H9 (cell line): ENCODE measurements at regions not wholly inside any gene's neighbourhood (a gene's known extent, or its start where the extent isn't known, plus 50 kb on each side); places are given as distances from the start of the nearest gene placed in this dataset.

Experiments
- DNase-seq: peaks from one replicate; pipeline ENCODE4 v3.0.0-alpha.2; 2017
- H2AFZ ChIP-seq: one replicate; pipeline ENCODE4 v1.6.1; 2013; ENCODE audit warnings: mild to moderate bottlenecking, low read length, control low read depth, moderate library complexity
- H2AK5ac ChIP-seq: 2 replicates; pipeline ENCODE4 v1.6.1; 2013; ENCODE audit warnings: low read length, control low read depth, mixed read lengths; ENCODE audit not compliant: insufficient read length
- H2BK120ac ChIP-seq: one replicate; pipeline ENCODE4 v1.6.1; 2013; ENCODE audit warnings: low read depth, mild to moderate bottlenecking, low read length, control low read depth, inconsistent platforms; ENCODE audit not compliant: poor library complexity, severe bottlenecking
- H2BK12ac ChIP-seq: 2 replicates; pipeline ENCODE4 v1.6.1; 2013; ENCODE audit warnings: low read length, control low read depth, mixed read lengths, low read depth; ENCODE audit not compliant: insufficient read length
- H2BK15ac ChIP-seq: 2 replicates; pipeline ENCODE4 v1.6.1; 2013; ENCODE audit warnings: low read depth, low read length, control low read depth
- H2BK20ac ChIP-seq: one replicate; pipeline ENCODE4 v1.6.1; 2013; ENCODE audit warnings: low read depth, mild to moderate bottlenecking, low read length, control low read depth, inconsistent platforms; ENCODE audit not compliant: poor library complexity, severe bottlenecking
- H2BK5ac ChIP-seq: 2 replicates; pipeline ENCODE4 v1.6.1; 2013; ENCODE audit warnings: low read length, control low read depth, mixed read lengths; ENCODE audit not compliant: insufficient read length
- H3K14ac ChIP-seq: 2 replicates; pipeline ENCODE4 v1.6.1; 2013; ENCODE audit warnings: low read length, control low read depth; ENCODE audit not compliant: insufficient read depth
- H3K18ac ChIP-seq: 2 replicates; pipeline ENCODE4 v1.6.1; 2013; ENCODE audit warnings: low read depth, mild to moderate bottlenecking, mixed read lengths, low read length, control low read depth; ENCODE audit not compliant: insufficient read length
- H3K23ac ChIP-seq: 2 replicates; pipeline ENCODE4 v1.6.1; 2013; ENCODE audit warnings: low read length, control low read depth, mixed read lengths, low read depth; ENCODE audit not compliant: insufficient read length
- H3K23me2 ChIP-seq: 2 replicates; pipeline ENCODE4 v1.6.1; 2013; ENCODE audit warnings: low read depth, mild to moderate bottlenecking, mixed read lengths, low read length, control low read depth; ENCODE audit not compliant: insufficient read length, poor library complexity, severe bottlenecking
- H3K27ac ChIP-seq: 2 replicates; pipeline ENCODE4 v1.5.1; 2013; ENCODE audit warnings: low read length, control low read depth, mixed read lengths, low read depth; ENCODE audit not compliant: insufficient read length
- H3K27me3 ChIP-seq: 2 replicates; pipeline ENCODE4 v1.6.1; 2013; ENCODE audit warnings: low read length, control low read depth, inconsistent platforms; ENCODE audit not compliant: insufficient read depth
- H3K4ac ChIP-seq: 2 replicates; pipeline ENCODE4 v1.6.1; 2013; ENCODE audit warnings: low read depth, mild to moderate bottlenecking, control low read depth, inconsistent platforms, low read length, moderate library complexity
- H3K4me1 ChIP-seq: 2 replicates; pipeline ENCODE4 v1.6.1; 2013; ENCODE audit warnings: low read length, control low read depth, inconsistent platforms; ENCODE audit not compliant: insufficient read depth
- H3K4me2 ChIP-seq: 2 replicates; pipeline ENCODE4 v1.6.1; 2013; ENCODE audit warnings: low read length, control low read depth, mixed read lengths; ENCODE audit not compliant: insufficient read length, insufficient read depth
- H3K56ac ChIP-seq: 2 replicates; pipeline ENCODE4 v1.6.1; 2013; ENCODE audit warnings: low read depth, mild to moderate bottlenecking, mixed read lengths, low read length, control low read depth; ENCODE audit not compliant: insufficient read length
- H3K79me1 ChIP-seq: 2 replicates; pipeline ENCODE4 v1.6.1; 2013; ENCODE audit warnings: low read depth, mild to moderate bottlenecking, moderate library complexity, low read length, control low read depth, inconsistent platforms; ENCODE audit not compliant: insufficient read depth, poor library complexity, severe bottlenecking
- H3K79me2 ChIP-seq: 2 replicates; pipeline ENCODE4 v1.6.1; 2013; ENCODE audit warnings: low read length, control low read depth, inconsistent platforms; ENCODE audit not compliant: insufficient read depth
- H3K9ac ChIP-seq: 2 replicates; pipeline ENCODE4 v1.6.1; 2013; ENCODE audit warnings: low read length, control low read depth, mixed read lengths; ENCODE audit not compliant: insufficient read length; ENCODE audit errors: extremely low read depth
- H3K9me3 ChIP-seq: one replicate; pipeline ENCODE4 v1.6.1; 2013; ENCODE audit warnings: low read depth, low read length, inconsistent platforms; ENCODE audit not compliant: control insufficient read depth
- H3T11ph ChIP-seq: one replicate; pipeline ENCODE4 v1.6.1; 2013; ENCODE audit warnings: mild to moderate bottlenecking, low read length, control low read depth, inconsistent platforms
- H4K20me1 ChIP-seq: one replicate; pipeline ENCODE4 v1.6.1; 2013; ENCODE audit not compliant: control insufficient read depth, insufficient read length, insufficient read depth
- H4K5ac ChIP-seq: 2 replicates; pipeline ENCODE4 v1.6.1; 2013; ENCODE audit warnings: low read depth, mild to moderate bottlenecking, mixed read lengths, low read length, control low read depth; ENCODE audit not compliant: insufficient read length
- H4K8ac ChIP-seq: replicated peaks from 2 replicates; pipeline ENCODE4 v1.6.1; 2013; ENCODE audit warnings: low read length, control low read depth, mixed read lengths, low read depth; ENCODE audit not compliant: insufficient read length
- H4K91ac ChIP-seq: 2 replicates; pipeline ENCODE4 v1.6.1; 2013; ENCODE audit warnings: low read depth, mild to moderate bottlenecking, moderate library complexity, mixed read lengths, low read length, control low read depth; ENCODE audit not compliant: insufficient read length
- H3K27ac Mint-ChIP-seq, 3 experiments: 2 replicates in 2 of 3; 3 replicates in 1 of 3; pipeline ENCODE4 v1.8.0; 2020 to 2021; ENCODE audit warnings: mixed read lengths in 3 of 3, mild to moderate bottlenecking in 1 of 3, moderate library complexity in 1 of 3
- H3K27me3 Mint-ChIP-seq: 2 replicates; pipeline ENCODE4 v1.8.0; 2021; ENCODE audit warnings: low read depth, mild to moderate bottlenecking, moderate library complexity, mixed read lengths
- H3K36me3 Mint-ChIP-seq, 3 experiments: 2 replicates in 2 of 3; 3 replicates in 1 of 3; pipeline ENCODE4 v1.8.0; 2020 to 2021; ENCODE audit warnings: low read depth in 3 of 3, mixed read lengths in 3 of 3; ENCODE audit not compliant: insufficient read depth in 1 of 3
- H3K4me1 Mint-ChIP-seq, 2 experiments: 2 replicates each; pipeline ENCODE4 v1.8.0; 2020; ENCODE audit warnings: mixed read lengths in 2 of 2
- H3K4me3 Mint-ChIP-seq, 2 experiments: 2 replicates in 1 of 2; 3 replicates in 1 of 2; pipeline ENCODE4 v1.8.0; 2020 to 2021; ENCODE audit warnings: mild to moderate bottlenecking in 2 of 2, mixed read lengths in 2 of 2, moderate library complexity in 1 of 2
- H3K9me3 Mint-ChIP-seq, 2 experiments: 2 replicates in 1 of 2; 3 replicates in 1 of 2; pipeline ENCODE4 v1.8.0; 2020; ENCODE audit warnings: mild to moderate bottlenecking in 2 of 2, mixed read lengths in 2 of 2, moderate library complexity in 1 of 2
- CTCF ChIP-seq: fragments of 200-600 bp; sonication (generic); conservative IDR thresholded peaks from 3 replicates; pipeline ENCODE4 v1.8.0; 2021; ENCODE audit warnings: antibody characterized with exemption, mild to moderate bottlenecking
- WGBS: extraction: QIAGEN DNeasy Blood & Tissue Kit; methylation state at CpG from one replicate; pipeline ENCODE4 v1.1.7; 2013; ENCODE audit warnings: missing lambda C conversion rate, low lambda C conversion rate, mixed read lengths; ENCODE audit not compliant: insufficient read length; ENCODE audit errors: extremely low coverage; 5-methylcytosine and 5-hydroxymethylcytosine counted together

- Histone ChIP-seq H2AFZ (no peak overlapping the region), H2AK5ac (no peak overlapping the region), H2BK120ac (no peak overlapping the region), H3K4me1 (no peaks in the 10 kb centered on the region), H4K91ac (no peak overlapping the region), H3K27ac (no peak overlapping the region), H3K79me1 (no peaks in the 10 kb centered on the region), H3K4ac (no peak overlapping the region), H2BK12ac (no peak overlapping the region), H3K9me3 (peaks cover 7% of the 10 kb centered on the region), H3K14ac (no peak overlapping the region), H3K27me3 (no peaks in the 10 kb centered on the region), H3K23ac (no peak overlapping the region), H2BK20ac (no peak overlapping the region), H4K20me1 (no peaks in the 10 kb centered on the region), H3K4me2 (no peak overlapping the region), H4K8ac (no peak overlapping the region), H2BK15ac (no peak overlapping the region), H2BK5ac (no peak overlapping the region), H3K56ac (no peak overlapping the region), H3T11ph (no peak overlapping the region), H3K23me2 (no peaks in the 10 kb centered on the region), H3K79me2 (no peaks in the 10 kb centered on the region), H4K5ac (no peak overlapping the region), H3K9ac (no peak overlapping the region), H3K18ac (no peak overlapping the region)
- H3K4me3 Mint-ChIP-seq = no peak overlapping the region
- DNase-seq = no peak
- no CpG with 5 or more reads among the region's 7 CpGs for WGBS
- no peak overlapping the region for H3K27ac Mint-ChIP-seq
- no peaks in the 10 kb centered on the region; the same call in 1 of the 2 replicates for H3K27me3 Mint-ChIP-seq
- H3K36me3 Mint-ChIP-seq = peaks cover 4 to 10% (median 10%) of the 10 kb centered on the region in 3 experiments; a peak in 6 of 7 replicates
- peaks cover 18 to 20% of the 10 kb centered on the region in 2 experiments for H3K9me3 Mint-ChIP-seq
- peaks cover 0 to 8% of the 10 kb centered on the region in 2 experiments; a peak in 2 of 4 replicates for H3K4me1 Mint-ChIP-seq
- TF ChIP-seq CTCF = no peak
Measured at GRCh38 chr13:97798836-97799235, 154.6 kb upstream of the IPO5 start.
